Activated CD4-positive, alpha-beta T cell treated with anti-CD3 and anti-CD28 coated beads, Interleukin-2, Interleukin-4, amounts not matched to agents 100 ng/mL and 50 ng/mL, durations not matched to agents 16 hours and 8 hours (primary cell): ENCODE measurements at regions not wholly inside any gene's neighbourhood (a gene's known extent, or its start where the extent isn't known, plus 50 kb on each side); places are given as distances from the start of the nearest gene placed in this dataset.

Source experiments
- DNase-seq: peaks from one replicate; pipeline ENCODE4 v3.0.0-alpha.2; 2020; ENCODE audit warnings: low spot score

- DNase-seq = no peak
Observed at GRCh38 chr15:62547584-62547983, 382.5 kb upstream of the C2CD4B start.

DNA sequence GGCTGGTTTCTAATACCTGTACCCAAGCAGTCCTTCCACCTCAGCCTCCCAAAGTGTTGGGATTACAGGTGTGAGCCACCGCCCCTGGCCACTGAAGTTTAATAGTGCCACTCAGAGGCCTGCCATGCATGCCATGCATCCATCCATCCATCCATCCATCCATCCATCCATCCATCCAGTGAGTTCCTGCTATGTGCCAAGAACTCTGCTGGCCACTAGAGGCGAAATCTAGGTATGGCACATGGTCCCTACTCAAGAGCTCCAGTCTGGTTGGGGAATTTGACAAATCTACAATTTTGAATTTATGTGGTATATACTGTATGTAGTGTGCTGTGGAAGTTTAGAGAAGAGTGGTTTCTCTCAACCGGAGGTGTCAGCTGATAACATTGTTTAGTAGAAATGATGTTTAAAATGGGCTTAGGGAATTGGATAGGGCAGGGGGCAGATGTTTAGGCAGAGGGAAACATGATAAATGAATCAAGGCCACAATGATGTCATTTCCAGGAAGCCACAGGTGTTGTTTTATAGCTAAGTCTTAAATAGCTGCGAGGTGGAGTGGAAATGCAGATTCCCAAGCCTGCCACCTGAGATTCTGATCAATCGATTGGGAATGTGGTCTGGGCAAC is 384.4 kb upstream of the C2CD4B start:
- peak; percentile 1 for DNase-seq

DNA sequence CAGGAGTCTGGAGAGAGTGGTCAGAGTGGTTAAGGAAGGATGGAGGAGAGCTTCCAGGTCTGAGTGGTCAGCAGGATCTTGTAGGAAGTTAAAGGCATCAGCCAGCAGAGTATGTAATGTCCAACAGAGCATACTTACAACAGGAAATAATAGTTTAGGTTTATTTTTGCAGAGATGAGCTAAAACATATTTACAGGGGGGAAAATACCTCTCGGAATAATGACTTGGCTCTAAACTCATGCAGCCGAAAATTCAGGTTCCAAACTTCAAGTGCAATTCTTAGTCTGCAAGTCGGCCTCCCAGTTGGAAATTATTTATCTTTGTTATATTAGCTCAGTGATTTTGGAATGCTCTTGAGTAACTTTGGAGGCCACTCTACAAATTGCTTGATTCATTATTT is 385.0 kb upstream of the C2CD4B start:
- no peak for DNase-seq

DNA sequence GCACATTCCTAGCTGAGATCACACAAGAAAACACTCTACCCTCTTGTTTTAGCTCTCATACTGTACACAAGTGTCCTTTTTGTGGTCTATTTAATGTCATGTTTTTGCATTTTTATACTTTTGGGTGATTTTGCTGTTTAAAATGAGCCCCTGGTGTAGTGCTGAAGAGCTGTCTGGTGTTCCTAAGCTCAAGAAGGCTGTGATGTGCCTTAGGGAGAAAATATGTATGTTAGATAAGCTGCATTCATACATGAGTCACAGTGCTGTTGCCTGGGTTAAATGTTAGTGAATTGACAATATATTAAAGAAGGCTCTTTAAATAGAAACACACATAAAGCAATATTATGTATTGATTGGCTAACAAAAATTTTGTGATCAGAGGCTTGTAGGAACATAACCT is 387.4 kb upstream of the C2CD4B start:
- no peak for DNase-seq

DNA sequence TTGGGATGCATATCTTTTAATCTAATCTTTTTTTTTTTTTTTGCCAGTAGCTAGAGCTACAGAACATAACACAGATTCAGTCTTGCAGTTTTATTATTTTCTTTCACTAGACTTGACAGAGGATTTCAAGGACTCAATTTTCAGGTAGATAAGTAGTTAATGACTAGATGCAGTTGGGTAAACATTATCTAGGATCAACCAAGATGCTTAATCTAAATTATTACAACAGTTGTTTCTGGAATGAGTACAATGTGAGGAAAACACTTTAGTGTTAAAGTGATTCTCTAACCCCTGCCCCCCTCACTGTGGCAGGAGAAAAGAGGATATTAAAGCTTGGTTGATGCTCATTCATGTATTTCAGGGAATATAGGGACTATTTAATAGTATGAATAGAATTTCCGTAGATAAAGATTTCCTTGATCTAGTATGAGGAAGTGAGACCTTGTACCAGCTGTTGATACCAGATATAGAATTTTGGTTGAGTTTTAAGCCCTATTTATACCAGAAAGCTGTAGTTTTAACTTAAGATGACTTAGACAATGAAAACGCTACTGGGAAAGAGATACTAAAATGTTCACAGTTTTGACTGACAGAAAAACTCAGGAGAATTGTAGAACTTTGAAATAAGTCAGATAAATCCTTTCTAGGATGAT is 389.0 kb upstream of the C2CD4B start:
- DNase-seq = no peak

- no peak for DNase-seq
Observed at GRCh38 chr15:62558640-62559380, 393.7 kb upstream of the C2CD4B start.

GRCh38 chr15:62559381-62559733 is 394.3 kb upstream of the C2CD4B start:
- no peak for DNase-seq

GRCh38 chr15:62561059-62561519 is 396.0 kb upstream of the C2CD4B start:
- DNase-seq = no peak

- no peak for DNase-seq
Observed at GRCh38 chr15:62561571-62561970, 396.5 kb upstream of the C2CD4B start.

GRCh38 chr15:62564886-62565633 is 400.0 kb upstream of the C2CD4B start:
- no peak for DNase-seq

- no peak for DNase-seq
Observed at GRCh38 chr15:62565634-62566026, 400.5 kb upstream of the C2CD4B start.

GRCh38 chr15:62566248-62566647 is 401.2 kb upstream of the C2CD4B start:
- no peak for DNase-seq

DNA sequence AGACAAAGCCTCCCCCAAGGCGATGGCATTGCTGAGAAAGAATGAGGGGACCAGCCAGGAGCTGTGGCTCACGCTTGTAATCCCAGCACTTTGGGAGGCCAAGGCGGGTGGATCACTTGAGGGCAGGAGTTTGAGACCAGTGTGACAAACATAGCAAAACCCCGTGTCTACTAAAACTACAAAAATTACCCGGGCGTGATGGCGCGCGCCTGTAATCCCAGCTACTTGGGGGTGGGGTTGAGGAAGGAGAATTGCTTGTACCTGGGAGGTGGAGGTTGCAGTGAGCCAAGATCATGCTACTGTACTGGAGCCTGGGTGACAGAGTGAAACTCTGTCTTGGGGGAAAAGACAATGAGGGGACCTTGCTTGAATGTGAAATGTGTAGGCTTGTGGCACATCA is 402.4 kb upstream of the C2CD4B start:
- DNase-seq = no peak

DNA sequence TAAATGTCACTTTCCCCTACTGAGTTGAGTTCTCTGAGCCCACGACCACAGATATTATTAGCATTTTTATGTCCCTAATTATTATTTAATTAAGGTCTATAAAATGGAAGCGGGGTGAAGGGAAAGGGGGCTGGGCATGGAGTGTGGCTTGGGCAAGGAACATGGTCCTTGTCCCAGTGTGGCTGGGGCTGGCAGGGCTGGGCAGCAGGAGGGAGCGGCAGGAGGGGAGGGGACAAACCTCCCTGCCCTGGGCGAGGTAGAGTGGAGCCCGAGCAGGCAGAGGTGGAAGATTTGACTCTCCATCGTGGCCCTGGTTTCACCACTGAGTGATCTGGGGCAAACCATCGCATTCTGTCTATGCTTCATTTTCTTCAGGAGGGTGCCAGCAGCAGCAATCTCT is 402.9 kb upstream of the C2CD4B start:
- no peak for DNase-seq

DNA sequence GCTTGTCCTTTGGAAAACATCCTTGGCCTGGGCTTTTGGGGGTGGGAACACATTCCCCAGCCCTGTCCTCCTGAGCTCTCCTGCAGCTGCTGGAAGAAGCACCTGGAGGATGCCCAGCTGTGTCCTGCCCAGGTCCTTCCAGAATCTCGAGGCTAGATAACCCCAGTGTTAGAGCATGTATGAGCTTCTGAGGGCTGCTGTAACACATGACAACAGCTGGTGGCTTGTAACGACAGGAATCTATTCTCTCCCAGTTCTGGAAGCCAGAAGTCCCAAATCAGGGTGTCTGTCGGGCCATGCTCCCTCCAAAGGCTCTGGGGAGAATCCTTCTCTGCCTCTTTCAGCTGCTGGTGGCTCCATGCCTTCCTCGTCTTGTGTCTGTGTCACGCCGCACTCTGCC is 403.6 kb upstream of the C2CD4B start:
- DNase-seq = no peak

- no peak for DNase-seq
Observed at GRCh38 chr15:62569460-62570404, 404.6 kb upstream of the C2CD4B start.

DNA sequence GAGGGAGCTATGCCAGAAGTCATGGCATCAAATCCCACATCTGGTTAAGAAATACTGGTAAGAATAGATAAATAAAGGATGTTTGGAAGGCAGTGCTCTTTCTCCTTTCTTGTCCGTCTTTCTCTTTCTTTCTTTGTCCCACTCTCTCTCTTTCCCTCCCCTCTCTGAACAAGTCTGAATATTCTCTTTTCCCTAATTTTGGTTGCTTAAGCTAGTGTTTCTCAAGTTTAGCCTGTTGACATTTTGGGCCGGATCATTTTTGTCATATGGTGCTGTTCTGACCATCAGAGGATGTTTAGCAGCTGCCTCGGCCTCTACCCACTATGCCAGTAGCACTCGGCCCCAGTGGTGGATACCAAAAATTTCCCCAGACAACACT is 405.3 kb upstream of the C2CD4B start:
- DNase-seq = no peak

GRCh38 chr15:62571072-62571471 is 406.0 kb upstream of the C2CD4B start:
- DNase-seq = no peak

DNA sequence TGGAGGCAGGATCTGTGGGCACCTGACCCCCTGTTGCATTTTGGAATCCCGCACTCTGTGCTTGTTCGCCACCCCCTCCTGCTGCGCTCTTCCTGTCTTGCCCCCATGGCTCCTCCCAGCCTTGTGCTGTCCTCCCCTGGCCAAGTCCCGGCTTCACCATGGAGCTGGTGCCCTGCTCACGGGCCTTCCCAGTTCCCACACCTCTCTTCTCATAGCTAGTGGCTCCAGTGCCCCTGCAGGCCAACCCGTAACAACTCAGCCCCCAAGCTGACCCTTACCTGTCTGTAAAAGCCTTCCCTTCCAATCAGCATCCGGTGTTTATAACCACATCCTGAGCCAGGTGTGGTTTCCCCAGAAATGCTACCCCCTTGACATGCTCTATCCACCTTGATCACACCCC is 407.7 kb upstream of the C2CD4B start:
- DNase-seq = no peak

- DNase-seq = no peak
Observed at GRCh38 chr15:62573876-62574275, 408.8 kb upstream of the C2CD4B start.

GRCh38 chr15:62578546-62578945 is 413.5 kb upstream of the C2CD4B start:
- no peak for DNase-seq

- DNase-seq = no peak
Observed at GRCh38 chr15:62578960-62579359, 413.9 kb upstream of the C2CD4B start.
